ENCODE measurements at regions not wholly inside any gene's neighbourhood (a gene's known extent, or its start where the extent isn't known, plus 50 kb on each side); places are given as distances from the start of the nearest gene placed in this dataset.

GRCh38 chr1:189659731-189660130 lies 817.9 kb downstream of the BRINP3 start:
- ATAC-seq (ENCODE audit: insufficient read depth, low read depth) (no peak), DNase-seq (no peak)
- Histone ChIP-seq H3K27ac (ENCODE audit: low read length) (no peak overlapping the region), H4K20me1 (ENCODE audit: insufficient read depth, low read length) (no peaks in the 10 kb centered on the region), H2AFZ (ENCODE audit: low read depth, low read length) (no peak overlapping the region), H3K9me3 (ENCODE audit: insufficient read depth, low read length, severe bottlenecking) (no peaks in the 10 kb centered on the region), H3K36me3 (ENCODE audit: insufficient read depth, low read length) (no peaks in the 10 kb centered on the region), H3K79me2 (ENCODE audit: insufficient read depth, low read length) (no peaks in the 10 kb centered on the region), H3K9ac (ENCODE audit: low read depth, low read length) (no peak overlapping the region), H3K4me1 (ENCODE audit: insufficient read depth, low read length) (no peaks in the 10 kb centered on the region), H3K4me2 (ENCODE audit: insufficient read depth, low read length) (no peak overlapping the region), H3K27me3 (ENCODE audit: insufficient read depth, low read length, poor library complexity) (no peaks in the 10 kb centered on the region), H3K4me3 (ENCODE audit: low read depth in 1 of 2, low read length in 2 of 2) (no peak overlapping the region)
- TF ChIP-seq, protein P1, sequence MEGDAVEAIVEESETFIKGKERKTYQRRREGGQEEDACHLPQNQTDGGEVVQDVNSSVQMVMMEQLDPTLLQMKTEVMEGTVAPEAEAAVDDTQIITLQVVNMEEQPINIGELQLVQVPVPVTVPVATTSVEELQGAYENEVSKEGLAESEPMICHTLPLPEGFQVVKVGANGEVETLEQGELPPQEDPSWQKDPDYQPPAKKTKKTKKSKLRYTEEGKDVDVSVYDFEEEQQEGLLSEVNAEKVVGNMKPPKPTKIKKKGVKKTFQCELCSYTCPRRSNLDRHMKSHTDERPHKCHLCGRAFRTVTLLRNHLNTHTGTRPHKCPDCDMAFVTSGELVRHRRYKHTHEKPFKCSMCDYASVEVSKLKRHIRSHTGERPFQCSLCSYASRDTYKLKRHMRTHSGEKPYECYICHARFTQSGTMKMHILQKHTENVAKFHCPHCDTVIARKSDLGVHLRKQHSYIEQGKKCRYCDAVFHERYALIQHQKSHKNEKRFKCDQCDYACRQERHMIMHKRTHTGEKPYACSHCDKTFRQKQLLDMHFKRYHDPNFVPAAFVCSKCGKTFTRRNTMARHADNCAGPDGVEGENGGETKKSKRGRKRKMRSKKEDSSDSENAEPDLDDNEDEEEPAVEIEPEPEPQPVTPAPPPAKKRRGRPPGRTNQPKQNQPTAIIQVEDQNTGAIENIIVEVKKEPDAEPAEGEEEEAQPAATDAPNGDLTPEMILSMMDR (IDR thresholded peaks at IDR 0.05; ENCODE audit: borderline replicate concordance, extremely low read depth, low read length, poor library complexity, severe bottlenecking): no peak
- no peak for TF ChIP-seq EZH2 (IDR thresholded peaks at IDR 0.05; ENCODE audit: borderline replicate concordance, low read depth, low read length, severe bottlenecking)

GRCh38 chr1:189662190-189662589 lies 815.5 kb downstream of the BRINP3 start:
- H3K9ac ChIP-seq (ENCODE audit: low read depth, low read length): no peak overlapping the region
- H3K4me3 ChIP-seq (ENCODE audit: low read depth in 1 of 2, low read length in 2 of 2): no peak overlapping the region
- H2AFZ ChIP-seq (ENCODE audit: low read depth, low read length): no peak overlapping the region
- H3K27ac ChIP-seq (ENCODE audit: low read length): no peak overlapping the region
- H3K36me3 ChIP-seq (ENCODE audit: insufficient read depth, low read length): no peaks in the 10 kb centered on the region
- no peak overlapping the region for H3K4me2 ChIP-seq (ENCODE audit: insufficient read depth, low read length)
- no peaks in the 10 kb centered on the region for H4K20me1 ChIP-seq (ENCODE audit: insufficient read depth, low read length)
- no peak for ATAC-seq (ENCODE audit: insufficient read depth, low read depth)
- DNase-seq: no peak
- no peaks in the 10 kb centered on the region for H3K79me2 ChIP-seq (ENCODE audit: insufficient read depth, low read length)
- no peaks in the 10 kb centered on the region for H3K4me1 ChIP-seq (ENCODE audit: insufficient read depth, low read length)
- no peak for TF ChIP-seq EZH2 (IDR thresholded peaks at IDR 0.05; ENCODE audit: borderline replicate concordance, low read depth, low read length, severe bottlenecking)
- TF ChIP-seq, protein P1 (IDR thresholded peaks at IDR 0.05; ENCODE audit: borderline replicate concordance, extremely low read depth, low read length, poor library complexity, severe bottlenecking): no peak
- no peaks in the 10 kb centered on the region for H3K9me3 ChIP-seq (ENCODE audit: insufficient read depth, low read length, severe bottlenecking)
- H3K27me3 ChIP-seq (ENCODE audit: insufficient read depth, low read length, poor library complexity): no peaks in the 10 kb centered on the region

DNA sequence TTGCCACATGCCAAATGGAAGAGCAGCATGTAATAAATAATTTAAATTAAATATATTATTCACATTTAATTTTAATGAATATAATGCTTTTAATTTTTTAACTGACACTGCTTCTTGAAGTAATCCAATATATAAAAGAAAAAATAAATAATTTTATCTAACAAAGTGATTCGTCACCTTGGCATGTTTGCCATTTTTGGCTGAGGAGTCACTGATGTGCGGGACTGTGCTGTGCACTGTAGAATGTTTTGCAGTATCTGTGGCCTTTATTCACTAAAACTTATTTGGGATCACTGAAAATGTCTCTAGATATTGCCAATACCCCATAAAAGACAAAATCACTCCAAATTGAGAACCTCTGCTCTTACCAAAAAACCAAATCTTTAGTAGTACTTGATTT lies 807.8 kb downstream of the BRINP3 start:
- Histone ChIP-seq H2AFZ (ENCODE audit: low read depth, low read length) (no peak overlapping the region), H3K4me3 (ENCODE audit: low read depth in 1 of 2, low read length in 2 of 2) (no peak overlapping the region), H3K4me1 (ENCODE audit: insufficient read depth, low read length) (no peaks in the 10 kb centered on the region), H3K27me3 (ENCODE audit: insufficient read depth, low read length, poor library complexity) (no peaks in the 10 kb centered on the region), H3K27ac (ENCODE audit: low read length) (no peak overlapping the region), H3K36me3 (ENCODE audit: insufficient read depth, low read length) (no peaks in the 10 kb centered on the region), H4K20me1 (ENCODE audit: insufficient read depth, low read length) (no peaks in the 10 kb centered on the region), H3K9ac (ENCODE audit: low read depth, low read length) (no peak overlapping the region), H3K4me2 (ENCODE audit: insufficient read depth, low read length) (no peak overlapping the region), H3K79me2 (ENCODE audit: insufficient read depth, low read length) (no peaks in the 10 kb centered on the region), H3K9me3 (ENCODE audit: insufficient read depth, low read length, severe bottlenecking) (no peaks in the 10 kb centered on the region)
- DNase-seq (no peak), ATAC-seq (ENCODE audit: insufficient read depth, low read depth) (no peak)
- TF ChIP-seq EZH2 (IDR thresholded peaks at IDR 0.05; ENCODE audit: borderline replicate concordance, low read depth, low read length, severe bottlenecking): no peak
- TF ChIP-seq, protein P1 (IDR thresholded peaks at IDR 0.05; ENCODE audit: borderline replicate concordance, extremely low read depth, low read length, poor library complexity, severe bottlenecking): no peak

DNA sequence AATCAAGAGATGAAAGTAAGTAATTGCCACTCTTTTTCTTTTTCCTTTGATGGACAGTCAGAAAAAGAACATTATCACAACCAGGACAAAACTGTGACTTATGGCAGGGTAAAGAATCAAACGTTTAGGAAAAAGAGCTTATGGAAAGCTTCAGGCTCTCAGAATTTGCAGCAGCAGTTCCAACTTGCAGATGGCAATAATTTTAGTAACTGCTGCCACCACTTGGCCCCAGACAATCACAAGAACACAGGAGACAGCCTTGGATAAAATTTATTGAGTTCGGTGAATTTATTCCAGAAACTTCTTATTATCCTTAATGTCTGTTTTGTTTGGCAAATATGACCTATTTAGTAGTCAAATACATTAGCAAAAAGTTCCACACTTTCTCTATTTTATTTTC lies 804.4 kb downstream of the BRINP3 start:
- no peak for TF ChIP-seq EZH2 (IDR thresholded peaks at IDR 0.05; ENCODE audit: borderline replicate concordance, low read depth, low read length, severe bottlenecking)
- TF ChIP-seq, protein P1 (IDR thresholded peaks at IDR 0.05; ENCODE audit: borderline replicate concordance, extremely low read depth, low read length, poor library complexity, severe bottlenecking): no peak
- DNase-seq: no peak

More for the DNA sequence above, 804.4 kb downstream of the BRINP3 start:
- no peak overlapping the region for H3K9ac ChIP-seq (ENCODE audit: low read depth, low read length)
- H3K27ac ChIP-seq (ENCODE audit: low read length): no peak overlapping the region
- no peaks in the 10 kb centered on the region for H4K20me1 ChIP-seq (ENCODE audit: insufficient read depth, low read length)
- no peaks in the 10 kb centered on the region for H3K9me3 ChIP-seq (ENCODE audit: insufficient read depth, low read length, severe bottlenecking)
- H3K4me2 ChIP-seq (ENCODE audit: insufficient read depth, low read length): no peak overlapping the region
- no peak for ATAC-seq (ENCODE audit: insufficient read depth, low read depth)
- H2AFZ ChIP-seq (ENCODE audit: low read depth, low read length): no peak overlapping the region
- H3K36me3 ChIP-seq (ENCODE audit: insufficient read depth, low read length): no peaks in the 10 kb centered on the region
- H3K27me3 ChIP-seq (ENCODE audit: insufficient read depth, low read length, poor library complexity): no peaks in the 10 kb centered on the region
- no peak overlapping the region for H3K4me3 ChIP-seq (ENCODE audit: low read depth in 1 of 2, low read length in 2 of 2)
- H3K4me1 ChIP-seq (ENCODE audit: insufficient read depth, low read length): no peaks in the 10 kb centered on the region
- no peaks in the 10 kb centered on the region for H3K79me2 ChIP-seq (ENCODE audit: insufficient read depth, low read length)
